ENCODE measurements at regions not wholly inside any gene's neighbourhood (a gene's known extent, or its start where the extent isn't known, plus 50 kb on each side); places are given as distances from the start of the nearest gene placed in this dataset.

- Histone ChIP-seq H3K27me3 (no peaks in the 10 kb centered on the region), H3K4me1 (no peaks in the 10 kb centered on the region), H3K9me3 (replicated peaks) (peaks cover 6% of the 10 kb centered on the region; the same call in 1 of the 2 replicates), H3K36me3 (no peaks in the 10 kb centered on the region), H3K4me3 (no peak overlapping the region), H3K27ac (no peak overlapping the region)
- no peak for DNase-seq
Measured at GRCh38 chr14:53807108-53807507, 149.5 kb downstream of the BMP4 start.

DNA sequence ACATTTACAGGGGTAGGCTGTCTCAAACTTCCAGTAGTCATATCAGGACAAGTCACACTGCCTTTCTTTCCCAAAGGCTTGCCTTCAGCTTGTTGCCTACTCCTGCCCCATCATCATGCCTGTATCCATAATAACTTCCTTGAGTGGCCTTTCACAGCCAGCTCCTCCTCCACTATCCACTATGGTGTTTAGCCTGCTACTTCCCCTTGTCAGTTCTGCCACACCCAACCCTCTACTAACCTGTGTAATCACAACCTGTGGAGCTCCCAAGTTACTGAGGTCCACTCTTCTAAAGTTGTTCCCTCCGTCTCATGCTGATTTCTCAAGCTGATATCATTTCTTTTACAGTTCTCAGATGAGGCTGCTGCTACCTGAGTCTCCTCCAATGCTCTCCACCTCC is 159.9 kb downstream of the BMP4 start:
- DNase-seq = no peak
- H3K4me1 ChIP-seq = peaks cover 7% of the 10 kb centered on the region; the same call in 1 of the 2 replicates
- no peaks in the 10 kb centered on the region for H3K27me3 ChIP-seq
- H3K4me3 ChIP-seq = no peak overlapping the region
- H3K9me3 ChIP-seq (replicated peaks) = 0 out of 2 replicates have a peak, but pooled peaks cover 3% of the 10 kb centered on the region
- no peaks in the 10 kb centered on the region for H3K36me3 ChIP-seq
- H3K27ac ChIP-seq = no peak overlapping the region

GRCh38 chr14:53793790-53794505 is 162.7 kb downstream of the BMP4 start:
- DNase-seq = no peak

DNA sequence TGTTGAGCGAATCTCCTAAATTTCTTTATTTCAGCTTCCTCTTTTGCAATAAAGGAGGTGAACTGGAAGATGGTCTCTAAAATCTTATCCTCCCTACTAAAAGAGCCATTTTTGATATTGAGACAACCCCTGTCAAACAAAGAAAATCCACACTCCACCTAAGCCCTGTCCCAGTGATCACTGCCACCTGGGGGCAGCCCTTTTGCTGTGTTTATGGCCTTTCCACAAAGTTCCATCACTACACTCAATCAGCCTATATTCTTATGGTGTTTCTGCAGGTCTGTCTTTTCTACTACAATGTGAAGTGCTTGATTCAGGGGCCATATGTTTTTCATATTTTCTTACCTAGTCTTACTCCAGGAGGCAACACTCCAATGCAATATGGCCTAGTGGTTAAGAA is 163.7 kb downstream of the BMP4 start:
- no peaks in the 10 kb centered on the region for H3K27me3 ChIP-seq
- H3K36me3 ChIP-seq = no peaks in the 10 kb centered on the region
- no peak for DNase-seq
- H3K9me3 ChIP-seq (replicated peaks) = no peaks in the 10 kb centered on the region
- H3K4me3 ChIP-seq = no peak overlapping the region
- peaks cover 12% of the 10 kb centered on the region; the same call in 1 of the 2 replicates for H3K4me1 ChIP-seq
- no peak overlapping the region for H3K27ac ChIP-seq

More at GRCh38 chr14:53793790-53794505, 162.7 kb downstream of the BMP4 start:
- H3K4me1 ChIP-seq = peaks cover 12% of the 10 kb centered on the region; the same call in 1 of the 2 replicates
- no peaks in the 10 kb centered on the region for H3K27me3 ChIP-seq
- no peaks in the 10 kb centered on the region for H3K9me3 ChIP-seq (replicated peaks)
- H3K4me3 ChIP-seq = no peak overlapping the region
- H3K36me3 ChIP-seq = no peaks in the 10 kb centered on the region
- no peak overlapping the region for H3K27ac ChIP-seq

GRCh38 chr14:53790731-53791500 is 165.7 kb downstream of the BMP4 start:
- Histone ChIP-seq H3K9me3 (replicated peaks) (no peaks in the 10 kb centered on the region), H3K36me3 (no peaks in the 10 kb centered on the region), H3K27ac (no peak overlapping the region), H3K27me3 (no peaks in the 10 kb centered on the region), H3K4me1 (peaks cover 12% of the 10 kb centered on the region; the same call in 1 of the 2 replicates), H3K4me3 (no peak overlapping the region)
- no peak for DNase-seq

GRCh38 chr14:53788566-53788965 is 168.1 kb downstream of the BMP4 start:
- Histone ChIP-seq H3K27me3 (no peaks in the 10 kb centered on the region), H3K4me1 (peaks cover 5% of the 10 kb centered on the region; the same call in 1 of the 2 replicates), H3K36me3 (no peaks in the 10 kb centered on the region), H3K4me3 (no peak overlapping the region), H3K27ac (no peak overlapping the region), H3K9me3 (replicated peaks) (0 out of 2 replicates have a peak, but pooled peaks cover 3% of the 10 kb centered on the region)
- no peak for DNase-seq

- H3K27ac ChIP-seq = no peak overlapping the region
- 0 out of 2 replicates have a peak, but pooled peaks cover 3% of the 10 kb centered on the region for H3K9me3 ChIP-seq (replicated peaks)
- H3K36me3 ChIP-seq = no peaks in the 10 kb centered on the region
- DNase-seq = no peak
- H3K4me3 ChIP-seq = no peak overlapping the region
- no peaks in the 10 kb centered on the region for H3K27me3 ChIP-seq
- peaks cover 2% of the 10 kb centered on the region; the same call in 1 of the 2 replicates for H3K4me1 ChIP-seq
Measured at GRCh38 chr14:53786045-53786444, 170.6 kb downstream of the BMP4 start.

DNA sequence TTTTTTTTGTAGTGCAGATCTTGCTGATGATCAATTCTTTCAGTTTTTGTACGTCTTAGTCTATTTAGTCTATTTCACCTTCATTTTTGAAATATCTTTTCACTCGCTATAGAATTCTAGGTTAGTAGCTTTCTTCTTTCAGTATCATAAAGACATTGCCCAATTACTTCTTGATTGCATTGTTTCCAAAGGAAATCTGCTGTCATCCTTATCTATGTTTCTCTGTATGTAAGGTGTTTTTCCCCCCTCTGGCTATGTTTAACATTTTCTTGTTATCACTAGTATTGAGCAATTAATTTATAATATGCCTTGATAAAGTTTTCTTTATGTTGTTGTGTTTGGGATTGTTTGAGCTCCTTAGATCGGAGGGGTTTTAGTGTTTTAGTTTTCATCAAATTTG is 171.9 kb downstream of the BMP4 start:
- no peak overlapping the region for H3K4me3 ChIP-seq
- H3K27me3 ChIP-seq = no peaks in the 10 kb centered on the region
- H3K36me3 ChIP-seq = no peaks in the 10 kb centered on the region
- H3K4me1 ChIP-seq = no peaks in the 10 kb centered on the region
- no peak for DNase-seq
- H3K9me3 ChIP-seq (replicated peaks) = 0 out of 2 replicates have a peak, but pooled peaks cover 3% of the 10 kb centered on the region
- no peak overlapping the region for H3K27ac ChIP-seq

GRCh38 chr14:53783256-53783655 is 173.4 kb downstream of the BMP4 start:
- DNase-seq = no peak
- Histone ChIP-seq H3K27me3 (no peaks in the 10 kb centered on the region), H3K36me3 (no peaks in the 10 kb centered on the region), H3K4me1 (no peaks in the 10 kb centered on the region), H3K4me3 (no peak overlapping the region), H3K27ac (no peak overlapping the region), H3K9me3 (replicated peaks) (0 out of 2 replicates have a peak, but pooled peaks cover 3% of the 10 kb centered on the region)

DNA sequence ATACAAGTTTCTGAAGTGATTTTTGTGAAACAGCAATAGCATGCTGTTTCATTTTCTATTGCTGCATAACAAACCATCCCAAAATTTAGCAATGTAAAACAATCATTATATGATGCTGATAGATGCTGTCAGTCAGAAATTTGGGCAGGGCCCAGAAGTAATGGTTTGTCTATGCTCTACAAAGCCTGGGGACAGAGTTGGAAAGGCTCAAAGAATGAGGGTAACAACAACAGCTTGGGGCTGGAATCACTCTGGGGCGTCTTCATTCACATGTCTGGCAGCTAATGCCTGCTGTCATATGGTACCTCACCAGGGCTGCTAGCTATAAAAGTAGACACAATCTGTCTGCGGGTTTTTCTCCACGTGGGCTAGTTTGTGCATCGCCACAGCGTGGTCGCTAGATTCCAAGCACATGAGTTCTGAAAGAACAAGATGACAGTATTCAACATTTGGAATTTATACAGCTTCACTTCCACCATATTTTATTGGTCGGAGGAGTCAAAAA is 176.5 kb downstream of the BMP4 start:
- H3K4me3 ChIP-seq = no peak overlapping the region
- DNase-seq = no peak

DNA sequence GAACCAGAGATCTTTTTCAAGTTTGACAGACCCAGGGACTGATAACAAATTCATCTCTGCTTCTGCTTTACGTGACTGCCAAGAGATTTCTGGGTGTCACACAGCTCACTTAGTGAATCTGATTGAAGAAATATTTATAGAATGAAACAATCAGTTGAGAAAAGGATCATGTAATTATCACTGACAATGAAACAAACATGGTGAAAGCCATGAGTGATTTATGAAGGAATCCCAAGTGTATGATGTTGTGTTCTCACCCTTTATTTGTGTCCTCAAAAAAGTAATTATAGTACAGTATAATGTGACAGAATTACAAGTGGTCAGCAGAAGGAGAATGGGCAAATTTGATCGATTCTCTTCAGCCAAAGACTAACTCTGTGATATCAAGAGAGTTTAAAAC is 177.3 kb downstream of the BMP4 start:
- Histone ChIP-seq H3K27me3 (no peaks in the 10 kb centered on the region), H3K4me3 (no peak overlapping the region), H3K9me3 (replicated peaks) (no peaks in the 10 kb centered on the region), H3K4me1 (no peaks in the 10 kb centered on the region), H3K36me3 (no peaks in the 10 kb centered on the region), H3K27ac (no peak overlapping the region)
- DNase-seq = no peak

More for the DNA sequence above, 176.5 kb downstream of the BMP4 start:
- H3K36me3 ChIP-seq = no peaks in the 10 kb centered on the region
- H3K4me1 ChIP-seq = no peaks in the 10 kb centered on the region
- no peak overlapping the region for H3K27ac ChIP-seq
- H3K9me3 ChIP-seq (replicated peaks) = 0 out of 2 replicates have a peak, but pooled peaks cover 3% of the 10 kb centered on the region
- H3K27me3 ChIP-seq = no peaks in the 10 kb centered on the region

GRCh38 chr14:53778263-53778662 is 178.4 kb downstream of the BMP4 start:
- H3K9me3 ChIP-seq (replicated peaks) = no peaks in the 10 kb centered on the region
- H3K27ac ChIP-seq = no peak overlapping the region
- H3K27me3 ChIP-seq = no peaks in the 10 kb centered on the region
- no peak overlapping the region for H3K4me3 ChIP-seq
- no peaks in the 10 kb centered on the region for H3K36me3 ChIP-seq
- peaks cover 4% of the 10 kb centered on the region for H3K4me1 ChIP-seq
- DNase-seq = no peak

DNA sequence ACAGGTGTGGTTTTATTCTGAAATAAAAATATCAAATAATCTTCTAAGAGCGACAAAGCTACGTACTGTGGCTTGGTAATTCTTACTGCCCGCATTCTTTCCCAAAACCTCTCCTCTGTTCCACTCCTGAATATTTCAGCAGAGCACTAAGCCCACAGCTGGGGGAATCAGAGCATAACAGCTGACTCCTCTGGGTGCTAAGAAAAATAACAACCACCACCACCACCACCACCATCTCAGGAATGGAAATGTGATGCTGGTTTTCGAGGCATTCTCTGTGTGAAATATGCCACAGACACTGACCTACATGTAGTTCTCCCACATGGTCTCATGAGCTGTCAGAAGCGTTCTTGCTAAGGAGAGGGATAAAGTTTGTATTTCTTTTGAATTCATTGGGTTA is 183.7 kb downstream of the BMP4 start:
- H3K27me3 ChIP-seq = no peaks in the 10 kb centered on the region
- H3K36me3 ChIP-seq = no peaks in the 10 kb centered on the region
- no peaks in the 10 kb centered on the region for H3K9me3 ChIP-seq (replicated peaks)
- peaks cover 21% of the 10 kb centered on the region for H3K4me1 ChIP-seq
- H3K27ac ChIP-seq = peak overlapping the region; percentile 87
- DNase-seq = peak; percentile 85 to 93
- peak overlapping the region; percentile 43 for H3K4me3 ChIP-seq

DNA sequence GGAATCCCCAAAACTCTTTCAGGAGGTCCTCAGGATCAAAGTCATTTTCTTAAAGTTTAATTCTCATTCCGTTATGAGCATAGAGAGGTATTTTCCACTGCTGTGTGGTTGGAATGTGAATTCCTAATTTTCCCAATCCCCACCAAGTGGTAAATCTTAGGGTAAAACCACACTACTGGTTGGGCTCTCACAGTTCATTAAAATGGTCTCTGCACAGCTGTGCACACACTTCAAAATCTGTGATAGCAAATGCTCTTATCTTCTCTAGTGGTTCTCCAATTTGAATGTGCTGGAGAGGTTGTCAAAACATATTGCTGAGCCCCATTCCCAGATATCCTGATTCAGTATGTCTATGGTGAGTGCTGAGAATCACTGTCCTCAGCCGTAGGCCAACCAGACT is 189.1 kb downstream of the BMP4 start:
- Histone ChIP-seq H3K27me3 (no peaks in the 10 kb centered on the region), H3K9me3 (replicated peaks) (0 out of 2 replicates have a peak, but pooled peaks cover 2% of the 10 kb centered on the region), H3K36me3 (no peaks in the 10 kb centered on the region; the same call in 1 of the 2 replicates), H3K4me1 (peaks cover 35% of the 10 kb centered on the region), H3K27ac (peak overlapping the region; percentile 89), H3K4me3 (no peak overlapping the region)
- DNase-seq = peak; percentile 73 to 89

GRCh38 chr14:53766601-53767000 is 190.0 kb downstream of the BMP4 start:
- Histone ChIP-seq H3K4me3 (no peak overlapping the region), H3K27me3 (no peaks in the 10 kb centered on the region), H3K36me3 (no peaks in the 10 kb centered on the region; the same call in 1 of the 2 replicates), H3K27ac (peak overlapping the region; percentile 89), H3K9me3 (replicated peaks) (peaks cover 6% of the 10 kb centered on the region; the same call in 1 of the 2 replicates), H3K4me1 (peaks cover 29% of the 10 kb centered on the region)
- DNase-seq = no peak
